Uterus (tissue), 3 donors: ENCODE measurements at regions not wholly inside any gene's neighbourhood (a gene's known extent, or its start where the extent isn't known, plus 50 kb on each side); places are given as distances from the start of the nearest gene placed in this dataset.

Experiments
- DNase-seq, 2 donors: peaks; one replicate each; pipeline ENCODE4 v3.0.0-alpha.2; 2019 to 2020
- H3K27ac ChIP-seq, 2 donors: fragments of 200-600 bp; sonication (generic); 1 replicate in 1 of 2; 2 replicates in 1 of 2; pipeline ENCODE4 v1.5.1; 2016 to 2018
- H3K27me3 ChIP-seq, 2 donors: fragments of 200-600 bp; sonication (generic); one replicate each; pipeline ENCODE4 v1.5.1; 2018 to 2019; ENCODE audit warnings: control low read depth in 1 of 2
- H3K36me3 ChIP-seq, 2 donors: fragments of 200-600 bp; sonication (generic); one replicate each; pipeline ENCODE4 v1.5.1; 2019; ENCODE audit warnings: control low read depth in 1 of 2
- H3K4me1 ChIP-seq, 2 donors: fragments of 200-600 bp; sonication (generic); one replicate each; pipeline ENCODE4 v1.5.1; 2018 to 2019; ENCODE audit warnings: control low read depth in 1 of 2
- H3K4me3 ChIP-seq, 2 donors: fragments of 200-600 bp; sonication (generic); 1 replicate in 1 of 2; 2 replicates in 1 of 2; pipeline ENCODE4 v1.5.1; 2018 to 2019; ENCODE audit warnings: mild to moderate bottlenecking in 1 of 2
- H3K9me3 ChIP-seq, 2 donors: fragments of 200-600 bp; sonication (generic); one replicate each; pipeline ENCODE4 v1.5.1; 2019; ENCODE audit warnings: control low read depth in 1 of 2
- CTCF ChIP-seq, 4 experiments: fragments of 200-600 bp in 2 of 4; fragments of 450-650 bp in 2 of 4; sonication (generic) in 2 of 4; IDR thresholded peaks; one replicate each; pipeline ENCODE4 v1.5.1; 2016 to 2019; ENCODE audit warnings: antibody characterized with exemption in 4 of 4, mild to moderate bottlenecking in 2 of 4, moderate library complexity in 1 of 4
- POLR2A ChIP-seq, 2 donors: fragments of 450-650 bp; IDR thresholded peaks; one replicate each; pipeline ENCODE4 v1.6.1; 2016; ENCODE audit warnings: antibody characterized with exemption in 2 of 2, mild to moderate bottlenecking in 1 of 2, moderate library complexity in 1 of 2
- intact Hi-C: fragments of 100-400 bp; cut with DNase I; formaldehyde crosslinking; loops from one replicate; pipeline ENCODE4 v1.15.1; 2023; ENCODE audit warnings: low total_unique reads
- donor health status: DM: yes; HTN: yes; CAD: no.

- H3K4me3 ChIP-seq = no peak overlapping the region
- no peaks in the 10 kb centered on the region for H3K4me1 ChIP-seq
- no peaks in the 10 kb centered on the region for H3K9me3 ChIP-seq
- intact Hi-C loops = no loop called here
- no peaks in the 10 kb centered on the region for H3K36me3 ChIP-seq
- no peak for DNase-seq
- H3K27ac ChIP-seq = no peak overlapping the region
- no peaks in the 10 kb centered on the region for H3K27me3 ChIP-seq
- TF ChIP-seq POLR2A (IDR thresholded peaks at IDR 0.05) = no peak
- no peak for TF ChIP-seq CTCF (IDR thresholded peaks at IDR 0.05)
These were observed 123.0 kb downstream of the FSCB start for GRCh38 chr14:44384093-44384492.

GRCh38 chr14:44383636-44384035 lies 123.4 kb downstream of the FSCB start:
- no peak for DNase-seq
- H3K27me3 ChIP-seq = no peaks in the 10 kb centered on the region
- H3K4me1 ChIP-seq = no peaks in the 10 kb centered on the region
- no peak overlapping the region for H3K4me3 ChIP-seq
- no peaks in the 10 kb centered on the region for H3K9me3 ChIP-seq
- H3K27ac ChIP-seq = no peak overlapping the region
- H3K36me3 ChIP-seq = no peaks in the 10 kb centered on the region
- TF ChIP-seq CTCF (IDR thresholded peaks at IDR 0.05) (no peak), POLR2A (IDR thresholded peaks at IDR 0.05) (no peak)
- intact Hi-C loops = no loop called here

- no peaks in the 10 kb centered on the region for H3K4me1 ChIP-seq
- no peaks in the 10 kb centered on the region for H3K27me3 ChIP-seq
- no peaks in the 10 kb centered on the region for H3K36me3 ChIP-seq
- no peak for DNase-seq
- TF ChIP-seq CTCF (IDR thresholded peaks at IDR 0.05) = no peak
- no peak for TF ChIP-seq POLR2A (IDR thresholded peaks at IDR 0.05)
- no peaks in the 10 kb centered on the region for H3K9me3 ChIP-seq
- no peak overlapping the region for H3K27ac ChIP-seq
- H3K4me3 ChIP-seq = no peak overlapping the region
- intact Hi-C loops = no loop called here
These were observed 127.6 kb downstream of the FSCB start for GRCh38 chr14:44379292-44379977.

- DNase-seq = no peak
- Histone ChIP-seq H3K4me3 (no peak overlapping the region), H3K36me3 (no peaks in the 10 kb centered on the region), H3K9me3 (no peaks in the 10 kb centered on the region), H3K27me3 (no peaks in the 10 kb centered on the region), H3K27ac (no peak overlapping the region), H3K4me1 (no peaks in the 10 kb centered on the region)
- intact Hi-C loops = no loop called here
- TF ChIP-seq POLR2A (IDR thresholded peaks at IDR 0.05) (no peak), CTCF (IDR thresholded peaks at IDR 0.05) (no peak)
These were observed 132.2 kb downstream of the FSCB start for GRCh38 chr14:44374906-44375305.

GRCh38 chr14:44372807-44373489 lies 134.1 kb downstream of the FSCB start:
- TF ChIP-seq POLR2A (IDR thresholded peaks at IDR 0.05) (no peak), CTCF (IDR thresholded peaks at IDR 0.05) (no peak)
- DNase-seq = no peak

More at GRCh38 chr14:44372807-44373489, 134.1 kb downstream of the FSCB start:
- intact Hi-C loops = no loop called here
- Histone ChIP-seq H3K27ac (no peak overlapping the region), H3K4me1 (no peaks in the 10 kb centered on the region), H3K27me3 (no peaks in the 10 kb centered on the region), H3K9me3 (no peaks in the 10 kb centered on the region), H3K4me3 (no peak overlapping the region), H3K36me3 (no peaks in the 10 kb centered on the region)
